SK-N-MC (cell line): ENCODE measurements at regions not wholly inside any gene's neighbourhood (a gene's known extent, or its start where the extent isn't known, plus 50 kb on each side); places are given as distances from the start of the nearest gene placed in this dataset.

Source experiments
- EZH2 ChIP-seq: fragments of 200-600 bp; sonication (generic); IDR thresholded peaks from one replicate; pipeline ENCODE4 v1.6.1; 2017; ENCODE audit warnings: antibody characterized with exemption
- FOXP2 ChIP-seq: optimal IDR thresholded peaks from 2 replicates; pipeline ENCODE3; 2011; ENCODE audit warnings: mild to moderate bottlenecking, moderate library complexity; ENCODE audit not compliant: insufficient read depth; ENCODE audit errors: extremely low read length, control extremely low read depth
- POLR2AphosphoS5 ChIP-seq: IDR thresholded peaks from 2 replicates; pipeline ENCODE4 v1.6.1; 2012; ENCODE audit warnings: mild to moderate bottlenecking, low read depth, low read length, borderline replicate concordance

DNA sequence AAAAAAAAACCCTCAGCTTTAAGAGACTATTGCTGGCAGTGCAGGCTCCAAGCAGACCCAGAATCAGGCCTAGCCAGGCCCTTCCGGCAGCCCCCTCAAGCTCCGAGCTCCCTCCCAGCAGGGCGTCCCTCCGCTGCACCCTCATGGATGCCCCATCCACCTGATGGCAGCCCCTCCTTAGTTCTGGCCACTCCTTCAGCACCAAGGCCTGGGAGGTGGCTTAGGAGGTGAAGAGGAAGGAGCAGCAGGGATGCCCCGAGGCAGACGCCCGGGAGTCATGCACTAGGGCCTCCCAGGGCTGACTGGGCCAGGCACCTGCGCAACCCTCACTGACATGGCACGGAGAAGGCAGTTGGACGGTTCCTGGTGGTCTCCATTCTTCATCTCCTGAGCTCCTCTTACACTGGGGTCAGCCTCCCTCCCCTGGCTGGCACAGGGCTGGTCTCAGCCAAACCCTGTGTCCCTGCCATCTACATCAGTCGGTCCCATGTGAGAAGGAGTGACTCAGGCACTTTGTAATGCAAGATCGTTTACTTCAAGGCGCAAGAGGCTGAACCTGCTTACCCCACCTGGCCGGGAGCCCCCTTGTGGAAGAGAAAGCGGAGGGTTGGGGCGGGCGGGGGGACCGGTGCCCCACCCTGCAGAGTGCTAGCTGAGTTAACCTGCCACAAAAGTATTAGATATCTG, 53.5 kb upstream of the ID2 start:
- TF ChIP-seq POLR2AphosphoS5 (no peak), EZH2 (no peak), FOXP2 (no peak)
